Smooth muscle cell (in vitro differentiated cells): ENCODE measurements at regions not wholly inside any gene's neighbourhood (a gene's known extent, or its start where the extent isn't known, plus 50 kb on each side); places are given as distances from the start of the nearest gene placed in this dataset.

Experiments used
- DNase-seq: peaks from one replicate; lab custom pipeline; 2025; ENCODE audit not compliant: unreplicated experiment; lab: John Stamatoyannopoulos, UW
- H2AFZ ChIP-seq: fragments of 200-600 bp; sonication (generic); 2 replicates; pipeline ENCODE4 v1.6.0; 2016; ENCODE audit warnings: antibody characterized with exemption, low read depth, mild to moderate bottlenecking
- H3F3A ChIP-seq: fragments of 200-600 bp; sonication (generic); 2 replicates; pipeline ENCODE4 v1.6.0; 2017; ENCODE audit warnings: antibody characterized with exemption, low read depth
- H3K27ac ChIP-seq: fragments of 200-600 bp; sonication (generic); 2 replicates; pipeline ENCODE4 v1.5.1; 2016; ENCODE audit warnings: low read depth, mild to moderate bottlenecking
- H3K27me3 ChIP-seq: fragments of 200-600 bp; sonication (generic); 2 replicates; pipeline ENCODE4 v1.6.1; 2016; ENCODE audit warnings: low read depth, mild to moderate bottlenecking
- H3K36me3 ChIP-seq: fragments of 200-600 bp; sonication (generic); 2 replicates; pipeline ENCODE4 v1.5.1; 2016; ENCODE audit warnings: low read depth
- H3K4me1 ChIP-seq: fragments of 200-600 bp; sonication (generic); 2 replicates; pipeline ENCODE4 v1.5.1; 2016; ENCODE audit warnings: low read depth
- H3K4me2 ChIP-seq: fragments of 200-600 bp; sonication (generic); 2 replicates; pipeline ENCODE4 v1.6.0; 2016; ENCODE audit warnings: mild to moderate bottlenecking
- H3K4me3 ChIP-seq: fragments of 200-600 bp; sonication (generic); 2 replicates; pipeline ENCODE4 v1.5.1; 2016; ENCODE audit warnings: mild to moderate bottlenecking
- H3K79me2 ChIP-seq: fragments of 200-600 bp; sonication (generic); 2 replicates; pipeline ENCODE4 v1.6.0; 2016; ENCODE audit warnings: low read depth, mild to moderate bottlenecking
- H3K9ac ChIP-seq: fragments of 200-600 bp; sonication (generic); 2 replicates; pipeline ENCODE4 v1.6.0; 2016; ENCODE audit warnings: low read depth
- H3K9me3 ChIP-seq: fragments of 200-600 bp; sonication (generic); replicated peaks from 2 replicates; pipeline ENCODE4 v1.5.1; 2016; ENCODE audit warnings: low read depth
- H4K20me1 ChIP-seq: fragments of 200-600 bp; sonication (generic); 2 replicates; pipeline ENCODE4 v1.6.0; 2016; ENCODE audit warnings: low read depth
- WGBS: methylation state at CpG from one replicate; pipeline ENCODE4 v1.1.7; 2016; ENCODE audit warnings: low lambda C conversion rate; 5-methylcytosine and 5-hydroxymethylcytosine counted together
- TF ChIP-seq, protein P1 (sequence below): fragments of 200-600 bp; sonication (generic); IDR thresholded peaks from 2 replicates; pipeline ENCODE4 v1.5.1; 2017; ENCODE audit warnings: borderline replicate concordance, mild to moderate bottlenecking, antibody characterized with exemption; ENCODE audit not compliant: insufficient read depth, poor library complexity, severe bottlenecking

DNA sequence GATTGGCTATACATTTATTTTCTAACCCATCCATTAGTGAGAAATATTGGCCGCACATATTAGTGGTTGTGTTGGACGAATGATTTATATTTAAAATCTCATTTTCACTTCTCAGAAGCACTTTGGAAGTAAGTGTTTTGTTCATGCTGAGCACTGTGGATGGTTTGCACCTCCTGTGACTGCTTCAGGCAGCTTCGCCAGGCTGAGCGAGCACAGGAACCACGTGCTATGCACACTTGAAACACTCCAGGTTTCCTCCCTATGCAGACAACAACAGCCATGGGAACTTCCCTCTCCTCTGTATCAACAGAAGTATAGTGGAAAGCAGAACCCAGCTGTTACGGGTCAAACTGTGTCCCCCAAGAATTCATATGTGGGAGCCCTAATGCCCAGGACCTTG, 67.3 kb upstream of the WDR11 start:
- no peak overlapping the region for H3K4me2 ChIP-seq
- no peak overlapping the region for H3K9ac ChIP-seq
- no peaks in the 10 kb centered on the region for H3K4me1 ChIP-seq
- H2AFZ ChIP-seq = no peak overlapping the region
- no peaks in the 10 kb centered on the region for H3K27me3 ChIP-seq
- no peak for DNase-seq
- H3K27ac ChIP-seq = no peak overlapping the region
- no peaks in the 10 kb centered on the region for H3K9me3 ChIP-seq
- H3K79me2 ChIP-seq = no peaks in the 10 kb centered on the region
- H4K20me1 ChIP-seq = no peaks in the 10 kb centered on the region
- WGBS = 89% methylated on average over 6 of the region's 6 CpGs
- TF ChIP-seq, protein P1, sequence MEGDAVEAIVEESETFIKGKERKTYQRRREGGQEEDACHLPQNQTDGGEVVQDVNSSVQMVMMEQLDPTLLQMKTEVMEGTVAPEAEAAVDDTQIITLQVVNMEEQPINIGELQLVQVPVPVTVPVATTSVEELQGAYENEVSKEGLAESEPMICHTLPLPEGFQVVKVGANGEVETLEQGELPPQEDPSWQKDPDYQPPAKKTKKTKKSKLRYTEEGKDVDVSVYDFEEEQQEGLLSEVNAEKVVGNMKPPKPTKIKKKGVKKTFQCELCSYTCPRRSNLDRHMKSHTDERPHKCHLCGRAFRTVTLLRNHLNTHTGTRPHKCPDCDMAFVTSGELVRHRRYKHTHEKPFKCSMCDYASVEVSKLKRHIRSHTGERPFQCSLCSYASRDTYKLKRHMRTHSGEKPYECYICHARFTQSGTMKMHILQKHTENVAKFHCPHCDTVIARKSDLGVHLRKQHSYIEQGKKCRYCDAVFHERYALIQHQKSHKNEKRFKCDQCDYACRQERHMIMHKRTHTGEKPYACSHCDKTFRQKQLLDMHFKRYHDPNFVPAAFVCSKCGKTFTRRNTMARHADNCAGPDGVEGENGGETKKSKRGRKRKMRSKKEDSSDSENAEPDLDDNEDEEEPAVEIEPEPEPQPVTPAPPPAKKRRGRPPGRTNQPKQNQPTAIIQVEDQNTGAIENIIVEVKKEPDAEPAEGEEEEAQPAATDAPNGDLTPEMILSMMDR = no peak
- H3F3A ChIP-seq = no peaks in the 10 kb centered on the region
- H3K36me3 ChIP-seq = no peaks in the 10 kb centered on the region
- H3K4me3 ChIP-seq = no peak overlapping the region

GRCh38 chr10:120788771-120789170, 62.4 kb upstream of the WDR11 start:
- no peak overlapping the region for H3K27ac ChIP-seq
- H3K4me1 ChIP-seq = no peaks in the 10 kb centered on the region
- H3F3A ChIP-seq = no peaks in the 10 kb centered on the region
- H2AFZ ChIP-seq = no peak overlapping the region
- H3K4me3 ChIP-seq = no peak overlapping the region
- H3K79me2 ChIP-seq = no peaks in the 10 kb centered on the region
- H3K36me3 ChIP-seq = no peaks in the 10 kb centered on the region
- no peaks in the 10 kb centered on the region for H3K9me3 ChIP-seq
- H4K20me1 ChIP-seq = no peaks in the 10 kb centered on the region
- no peak overlapping the region for H3K9ac ChIP-seq
- no peak for DNase-seq
- TF ChIP-seq, protein P1 = no peak
- H3K4me2 ChIP-seq = no peak overlapping the region
- H3K27me3 ChIP-seq = peaks cover 3% of the 10 kb centered on the region
- WGBS = 90% methylated on average over 5 of the region's 5 CpGs

- H3K9me3 ChIP-seq = no peaks in the 10 kb centered on the region
- no peak overlapping the region for H3K4me2 ChIP-seq
- no peak for DNase-seq
- H3K36me3 ChIP-seq = no peaks in the 10 kb centered on the region
- H3K9ac ChIP-seq = no peak overlapping the region
- TF ChIP-seq, protein P1 = no peak
- H3K27ac ChIP-seq = no peak overlapping the region
- H3K27me3 ChIP-seq = peaks cover 3% of the 10 kb centered on the region
- H3K79me2 ChIP-seq = no peaks in the 10 kb centered on the region
- H3K4me3 ChIP-seq = no peak overlapping the region
- H3K4me1 ChIP-seq = no peaks in the 10 kb centered on the region
- no peaks in the 10 kb centered on the region for H4K20me1 ChIP-seq
- no peak overlapping the region for H2AFZ ChIP-seq
- WGBS = 93% methylated on average over 5 of the region's 5 CpGs
- H3F3A ChIP-seq = no peaks in the 10 kb centered on the region
These were observed 61.6 kb upstream of the WDR11 start for GRCh38 chr10:120789303-120790203.

DNA sequence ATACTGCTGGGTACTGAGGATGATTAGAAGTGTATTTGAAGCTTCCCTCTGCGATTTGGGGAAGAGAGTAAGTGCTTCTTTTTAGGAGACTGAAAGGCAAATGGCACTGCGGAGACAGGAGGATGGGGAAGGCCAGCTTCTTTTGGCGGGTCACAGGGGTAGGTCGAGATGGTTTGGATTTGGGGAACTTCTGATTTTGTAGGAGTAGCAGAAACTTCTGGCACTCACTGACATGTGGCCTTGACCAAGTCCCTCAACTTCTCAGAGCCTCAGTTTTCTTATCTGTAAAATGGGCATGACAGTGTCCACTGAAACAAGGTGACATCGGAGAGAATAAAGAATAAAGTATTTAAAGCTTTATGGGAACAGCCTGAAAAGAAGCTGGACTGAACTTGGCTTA, 59.8 kb upstream of the WDR11 start:
- 90% methylated on average over 5 of the region's 5 CpGs for WGBS
- Histone ChIP-seq H4K20me1 (no peaks in the 10 kb centered on the region), H3K4me1 (no peaks in the 10 kb centered on the region), H3K79me2 (no peaks in the 10 kb centered on the region), H3F3A (no peaks in the 10 kb centered on the region), H2AFZ (no peak overlapping the region), H3K4me3 (no peak overlapping the region), H3K9ac (no peak overlapping the region), H3K4me2 (no peak overlapping the region), H3K27ac (no peak overlapping the region), H3K9me3 (no peaks in the 10 kb centered on the region), H3K36me3 (no peaks in the 10 kb centered on the region), H3K27me3 (peaks cover 3% of the 10 kb centered on the region)
- TF ChIP-seq, protein P1 = no peak
- no peak for DNase-seq
